Gastroesophageal sphincter (tissue), 4 donors: ENCODE measurements at regions not wholly inside any gene's neighbourhood (a gene's known extent, or its start where the extent isn't known, plus 50 kb on each side); places are given as distances from the start of the nearest gene placed in this dataset.
"Not testable (repeated sequence)": the region's sequence is repeated elsewhere in the genome, so short reads cannot be mapped to it uniquely, and the experiment has no call there.

Experiments used
- ATAC-seq: fragments of 150-250 bp; one replicate; pipeline ENCODE4 v1.9.1; 2016; ENCODE audit warnings: mild to moderate bottlenecking, moderate library complexity
- H3K27ac ChIP-seq, 4 donors: fragments of 200-600 bp; sonication (generic) in 3 of 4; 1 replicate in 3 of 4; 2 replicates in 1 of 4; pipeline ENCODE4 v1.5.1; 2016 to 2019
- H3K27me3 ChIP-seq: fragments of 200-600 bp; sonication (generic); one replicate; pipeline ENCODE4 v1.5.1; 2019
- H3K36me3 ChIP-seq, 2 donors: fragments of 200-600 bp; sonication (generic); one replicate each; pipeline ENCODE4 v1.5.1; 2019; ENCODE audit warnings: control low read depth in 1 of 2
- H3K4me1 ChIP-seq, 3 donors: fragments of 200-600 bp; sonication (generic); 1 replicate in 2 of 3; 2 replicates in 1 of 3; pipeline ENCODE4 v1.5.1; 2016 to 2019; ENCODE audit warnings: control low read depth in 2 of 3
- H3K4me3 ChIP-seq, 2 donors: fragments of 200-600 bp; sonication (generic); one replicate each; pipeline ENCODE4 v1.5.1; 2019; ENCODE audit warnings: mild to moderate bottlenecking in 1 of 2, moderate library complexity in 1 of 2
- H3K9me3 ChIP-seq, 3 donors: fragments of 200-600 bp; sonication (generic); one replicate each; pipeline ENCODE4 v1.5.1; 2017 to 2019; ENCODE audit warnings: control low read depth in 2 of 3
- EP300 ChIP-seq: sonication (generic); formaldehyde crosslinking; IDR thresholded peaks from one replicate; pipeline ENCODE4 v1.6.1; 2017; ENCODE audit warnings: antibody characterized with exemption, mild to moderate bottlenecking
- POLR2A ChIP-seq, 2 donors: fragments of 450-650 bp; IDR thresholded peaks; one replicate each; pipeline ENCODE4 v1.6.1; 2017; ENCODE audit warnings: antibody characterized with exemption in 2 of 2, mild to moderate bottlenecking in 2 of 2, moderate library complexity in 1 of 2
- POLR2AphosphoS5 ChIP-seq: sonication (generic); formaldehyde crosslinking; IDR thresholded peaks from one replicate; pipeline ENCODE4 v1.6.1; 2017; ENCODE audit warnings: antibody characterized with exemption
- WGBS, 2 donors: methylation state at CpG; one replicate each; pipeline ENCODE4 v1.1.5; 2018; ENCODE audit warnings: low coverage in 1 of 2; 5-methylcytosine and 5-hydroxymethylcytosine counted together
- TF ChIP-seq, protein P1 (sequence below), 4 experiments: fragments of 200-600 bp in 2 of 4; fragments of 450-650 bp in 2 of 4; sonication (generic) in 1 of 4; IDR thresholded peaks; one replicate each; pipeline ENCODE4 v1.5.1; 2017 to 2019; ENCODE audit warnings: antibody characterized with exemption in 4 of 4, mild to moderate bottlenecking in 2 of 4, moderate library complexity in 2 of 4

- Histone ChIP-seq H3K9me3 (no peaks in the 10 kb centered on the region), H3K4me3 (no peak overlapping the region), H3K27me3 (peaks cover 3% of the 10 kb centered on the region), H3K4me1 (no peaks in the 10 kb centered on the region), H3K27ac (no peak overlapping the region), H3K36me3 (no peaks in the 10 kb centered on the region)
- no peak for ATAC-seq
- WGBS, 2 donors = 48 to 58% methylated on average over 4 of the region's 4 CpGs
- TF ChIP-seq POLR2A (IDR thresholded peaks at IDR 0.05) (no peak), EP300 (no peak), POLR2AphosphoS5 (no peak)
- TF ChIP-seq, protein P1, sequence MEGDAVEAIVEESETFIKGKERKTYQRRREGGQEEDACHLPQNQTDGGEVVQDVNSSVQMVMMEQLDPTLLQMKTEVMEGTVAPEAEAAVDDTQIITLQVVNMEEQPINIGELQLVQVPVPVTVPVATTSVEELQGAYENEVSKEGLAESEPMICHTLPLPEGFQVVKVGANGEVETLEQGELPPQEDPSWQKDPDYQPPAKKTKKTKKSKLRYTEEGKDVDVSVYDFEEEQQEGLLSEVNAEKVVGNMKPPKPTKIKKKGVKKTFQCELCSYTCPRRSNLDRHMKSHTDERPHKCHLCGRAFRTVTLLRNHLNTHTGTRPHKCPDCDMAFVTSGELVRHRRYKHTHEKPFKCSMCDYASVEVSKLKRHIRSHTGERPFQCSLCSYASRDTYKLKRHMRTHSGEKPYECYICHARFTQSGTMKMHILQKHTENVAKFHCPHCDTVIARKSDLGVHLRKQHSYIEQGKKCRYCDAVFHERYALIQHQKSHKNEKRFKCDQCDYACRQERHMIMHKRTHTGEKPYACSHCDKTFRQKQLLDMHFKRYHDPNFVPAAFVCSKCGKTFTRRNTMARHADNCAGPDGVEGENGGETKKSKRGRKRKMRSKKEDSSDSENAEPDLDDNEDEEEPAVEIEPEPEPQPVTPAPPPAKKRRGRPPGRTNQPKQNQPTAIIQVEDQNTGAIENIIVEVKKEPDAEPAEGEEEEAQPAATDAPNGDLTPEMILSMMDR (IDR thresholded peaks at IDR 0.05) = no peak
These were observed 105.6 kb upstream of the ALDH3B2 start for GRCh38 chr11:67780056-67780455.

- H3K36me3 ChIP-seq, H3K27me3 ChIP-seq, H3K4me1 ChIP-seq, H3K4me3 ChIP-seq, H3K27ac ChIP-seq, ATAC-seq, H3K9me3 ChIP-seq: not testable (repeated sequence)
- 42 to 62% methylated on average over 5 to 6 of the region's 7 CpGs for WGBS, 2 donors
These were observed 104.9 kb upstream of the ALDH3B2 start for GRCh38 chr11:67779189-67779875.

- H3K27me3 ChIP-seq = peaks cover 5% of the 10 kb centered on the region
- H3K27ac ChIP-seq = no peak overlapping the region
- no peaks in the 10 kb centered on the region for H3K9me3 ChIP-seq
- whole genome bisulfite sequencing, 2 donors = 47 to 51% methylated on average over 4 of the region's 4 CpGs
- no peaks in the 10 kb centered on the region for H3K4me1 ChIP-seq
- H3K36me3 ChIP-seq = no peaks in the 10 kb centered on the region
- no peak overlapping the region for H3K4me3 ChIP-seq
- TF ChIP-seq POLR2A (IDR thresholded peaks at IDR 0.05) (no peak), POLR2AphosphoS5 (no peak), EP300 (no peak)
- TF ChIP-seq, protein P1 (IDR thresholded peaks at IDR 0.05) = no peak
- ATAC-seq = no peak
These were observed 102.6 kb upstream of the ALDH3B2 start for GRCh38 chr11:67776852-67777520.

- WGBS, 2 donors = 39 to 62% methylated on average over 7 to 8 of the region's 8 CpGs
- not testable (repeated sequence) for ATAC-seq
These were observed 99.8 kb upstream of the ALDH3B2 start for GRCh38 chr11:67774175-67774574.

DNA sequence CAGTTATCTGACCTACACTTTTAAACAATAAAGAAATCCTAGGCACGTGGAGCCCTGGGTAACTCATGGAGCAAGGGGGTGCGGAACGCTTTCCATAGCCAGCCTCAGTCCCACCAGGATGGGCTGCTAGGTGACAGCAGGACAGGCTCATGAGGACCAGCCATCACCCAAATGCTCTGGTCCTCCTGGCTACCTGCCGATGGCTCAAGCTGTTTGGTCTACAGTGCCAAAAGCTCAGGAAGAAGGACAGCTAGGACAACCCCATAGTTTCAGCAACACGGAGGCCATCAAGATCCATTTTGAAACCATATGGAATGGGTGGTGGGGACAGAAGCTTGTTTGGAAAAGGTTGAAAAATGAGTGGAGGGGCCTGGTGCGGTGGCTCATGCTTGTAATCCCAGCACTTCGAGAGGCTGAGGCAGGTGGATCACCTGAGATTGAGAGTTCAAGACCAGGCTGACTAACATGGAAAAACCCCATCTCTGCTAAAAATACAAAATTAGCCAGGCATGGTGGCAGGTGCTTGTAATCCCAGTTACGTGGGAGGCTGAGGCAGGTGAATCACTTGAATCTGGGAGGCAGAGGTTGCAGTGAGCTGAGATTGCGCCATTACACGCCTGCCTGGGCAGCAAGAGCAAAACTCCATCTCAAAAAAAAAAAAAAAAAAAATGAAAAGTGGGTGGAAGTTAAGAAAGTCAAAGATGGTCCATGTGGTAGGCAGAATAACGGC, 93.7 kb upstream of the ALDH3B2 start:
- 86 to 92% methylated on average over 3 to 5 of the region's 11 CpGs for WGBS, 2 donors

More at GRCh38 chr11:67774175-67774574, 99.8 kb upstream of the ALDH3B2 start:
- not testable (repeated sequence) for H3K9me3 ChIP-seq, H3K4me3 ChIP-seq, H3K27ac ChIP-seq, H3K4me1 ChIP-seq, H3K36me3 ChIP-seq, H3K27me3 ChIP-seq

GRCh38 chr11:67761211-67761610, 86.8 kb upstream of the ALDH3B2 start:
- WGBS, 2 donors = 60 to 81% methylated on average over 2 to 7 of the region's 7 CpGs
- H3K4me3 ChIP-seq, H3K9me3 ChIP-seq, H3K36me3 ChIP-seq, H3K4me1 ChIP-seq, H3K27ac ChIP-seq, H3K27me3 ChIP-seq, ATAC-seq: not testable (repeated sequence)

More for the DNA sequence above, 93.7 kb upstream of the ALDH3B2 start:
- H3K4me1 ChIP-seq, H3K36me3 ChIP-seq, H3K27me3 ChIP-seq, ATAC-seq, H3K27ac ChIP-seq, H3K4me3 ChIP-seq, H3K9me3 ChIP-seq: not testable (repeated sequence)

DNA sequence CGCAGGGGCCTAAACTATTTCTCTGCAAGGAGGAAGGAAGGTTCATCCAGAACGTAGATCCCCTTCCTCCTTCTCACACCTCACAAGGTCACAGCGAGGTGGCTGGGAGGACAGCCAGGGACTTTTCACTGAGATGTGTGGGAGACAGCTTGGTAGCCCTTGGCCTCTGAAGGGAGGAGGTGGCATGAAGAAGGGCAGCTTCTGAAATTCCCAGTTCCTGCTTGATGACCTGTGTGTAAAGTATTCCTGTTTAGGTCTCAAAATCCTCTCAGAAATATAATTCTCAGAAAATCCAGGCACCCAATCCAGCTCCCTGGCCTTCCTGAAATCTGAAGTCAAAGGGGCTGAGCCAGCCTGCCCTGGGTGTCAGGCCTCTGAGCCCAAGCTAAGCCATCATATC, 84.9 kb upstream of the ALDH3B2 start:
- ATAC-seq, H3K9me3 ChIP-seq, H3K36me3 ChIP-seq, H3K27ac ChIP-seq, H3K27me3 ChIP-seq, H3K4me1 ChIP-seq, H3K4me3 ChIP-seq: not testable (repeated sequence)
- 100% methylated on average over 1 of the region's 3 CpGs; no CpG with 5 or more reads in 1 of the 2 donors for WGBS, 2 donors

DNA sequence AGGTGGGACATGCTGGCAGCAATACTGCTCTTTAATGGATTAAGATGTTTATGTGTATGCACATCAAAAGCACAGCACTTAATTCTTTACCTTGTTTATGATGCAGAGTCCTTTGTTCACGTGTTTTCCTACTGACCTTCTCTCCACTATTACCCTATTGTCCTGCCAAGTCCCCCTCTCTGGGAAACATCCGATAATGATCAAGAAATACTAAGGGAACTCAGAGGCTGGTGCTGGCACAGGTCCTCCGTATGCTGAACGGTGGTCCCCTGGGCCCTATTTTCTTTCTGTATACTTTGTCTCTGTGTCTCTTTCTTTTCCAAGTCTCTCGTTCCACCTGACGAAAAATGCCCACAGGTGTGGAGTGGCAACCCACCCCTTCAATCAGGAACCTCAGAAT, 84.0 kb upstream of the ALDH3B2 start:
- ATAC-seq, H3K36me3 ChIP-seq, H3K4me1 ChIP-seq, H3K27ac ChIP-seq, H3K9me3 ChIP-seq, H3K4me3 ChIP-seq, H3K27me3 ChIP-seq: not testable (repeated sequence)
- WGBS, 2 donors = 66 to 79% methylated on average over 3 to 6 of the region's 6 CpGs

DNA sequence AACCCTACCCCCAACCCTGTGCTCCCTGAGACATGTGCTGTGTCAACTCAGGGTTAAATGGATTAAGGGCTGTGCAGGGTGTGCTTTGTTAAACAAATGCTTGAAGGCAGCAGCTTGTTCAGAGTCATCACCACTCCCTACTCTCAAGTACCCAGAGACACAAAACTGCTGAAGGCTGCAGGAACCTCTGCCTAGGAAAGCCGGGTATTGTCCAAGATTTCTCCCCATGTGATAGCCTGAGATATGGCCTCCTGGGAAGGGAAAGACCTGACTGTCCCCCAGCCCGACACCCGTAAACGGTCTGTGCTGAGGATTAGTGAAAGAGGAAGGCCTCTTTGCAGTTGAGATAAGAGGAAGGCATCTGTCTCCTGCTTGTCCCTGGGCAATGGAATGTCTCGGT, 83.6 kb upstream of the ALDH3B2 start:
- not testable (repeated sequence) for H3K4me1 ChIP-seq, H3K27ac ChIP-seq, H3K9me3 ChIP-seq, H3K27me3 ChIP-seq, H3K4me3 ChIP-seq, H3K36me3 ChIP-seq, ATAC-seq
- WGBS, 2 donors = 77% methylated on average over 3 of the region's 5 CpGs; no CpG with 5 or more reads in 1 of the 2 donors

- H3K27ac ChIP-seq, H3K27me3 ChIP-seq, H3K9me3 ChIP-seq, H3K4me3 ChIP-seq, ATAC-seq, H3K36me3 ChIP-seq, H3K4me1 ChIP-seq: not testable (repeated sequence)
- 40% methylated on average over 1 of the region's 4 CpGs; no CpG with 5 or more reads in 1 of the 2 donors for WGBS, 2 donors
These were observed 79.4 kb upstream of the ALDH3B2 start for GRCh38 chr11:67753820-67754219.
